ENCODE measurements at regions not wholly inside any gene's neighbourhood (a gene's known extent, or its start where the extent isn't known, plus 50 kb on each side); places are given as distances from the start of the nearest gene placed in this dataset.

DNA sequence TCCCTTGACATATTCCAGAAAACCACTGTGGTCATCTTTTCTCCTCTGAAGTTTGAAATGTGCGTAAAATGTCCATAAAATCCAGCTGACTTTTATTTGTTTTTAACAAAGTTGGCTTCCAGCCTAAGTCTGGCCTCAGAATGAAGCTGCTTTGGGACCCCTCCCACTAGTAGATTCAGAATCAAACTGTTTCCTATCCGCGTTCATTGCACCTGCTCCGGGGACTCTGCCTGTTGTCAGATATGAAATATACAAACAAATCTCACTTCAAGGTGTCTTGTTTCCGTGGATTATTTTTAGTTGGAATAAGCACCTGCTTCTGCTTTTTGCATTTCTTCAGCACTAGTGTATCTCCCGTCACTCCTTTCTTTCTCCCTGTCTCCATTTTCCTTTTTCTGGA is 115.7 kb upstream of the FHL2 start:
- TF ChIP-seq, protein P1, sequence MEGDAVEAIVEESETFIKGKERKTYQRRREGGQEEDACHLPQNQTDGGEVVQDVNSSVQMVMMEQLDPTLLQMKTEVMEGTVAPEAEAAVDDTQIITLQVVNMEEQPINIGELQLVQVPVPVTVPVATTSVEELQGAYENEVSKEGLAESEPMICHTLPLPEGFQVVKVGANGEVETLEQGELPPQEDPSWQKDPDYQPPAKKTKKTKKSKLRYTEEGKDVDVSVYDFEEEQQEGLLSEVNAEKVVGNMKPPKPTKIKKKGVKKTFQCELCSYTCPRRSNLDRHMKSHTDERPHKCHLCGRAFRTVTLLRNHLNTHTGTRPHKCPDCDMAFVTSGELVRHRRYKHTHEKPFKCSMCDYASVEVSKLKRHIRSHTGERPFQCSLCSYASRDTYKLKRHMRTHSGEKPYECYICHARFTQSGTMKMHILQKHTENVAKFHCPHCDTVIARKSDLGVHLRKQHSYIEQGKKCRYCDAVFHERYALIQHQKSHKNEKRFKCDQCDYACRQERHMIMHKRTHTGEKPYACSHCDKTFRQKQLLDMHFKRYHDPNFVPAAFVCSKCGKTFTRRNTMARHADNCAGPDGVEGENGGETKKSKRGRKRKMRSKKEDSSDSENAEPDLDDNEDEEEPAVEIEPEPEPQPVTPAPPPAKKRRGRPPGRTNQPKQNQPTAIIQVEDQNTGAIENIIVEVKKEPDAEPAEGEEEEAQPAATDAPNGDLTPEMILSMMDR (IDR thresholded peaks at IDR 0.05) = no peak
- TF ChIP-seq POLR2AphosphoS5 (IDR thresholded peaks at IDR 0.05) (no peak), EP300 (IDR thresholded peaks at IDR 0.05) (no peak), POLR2A (IDR thresholded peaks at IDR 0.05; ENCODE audit: low read depth) (no peak)

Data from esophagus muscularis mucosa (tissue), 4 donors.